H1 (cell line): ENCODE measurements at regions not wholly inside any gene's neighbourhood (a gene's known extent, or its start where the extent isn't known, plus 50 kb on each side); places are given as distances from the start of the nearest gene placed in this dataset.

Source experiments
- CTBP2 ChIP-seq: IDR thresholded peaks from 2 replicates; pipeline ENCODE4 v1.7.0; 2011; ENCODE audit warnings: borderline replicate concordance, mild to moderate bottlenecking, moderate library complexity, mixed read lengths, low read length; ENCODE audit not compliant: insufficient read depth, insufficient read length
- KDM1A ChIP-seq: fragments of 200-600, 300-600 bp; sonication (generic); IDR thresholded peaks from 2 replicates; pipeline ENCODE4 v1.7.1; 2016; ENCODE audit warnings: mild to moderate bottlenecking, low read length, borderline replicate concordance
- KDM5A ChIP-seq: fragments of 200-600 bp; IDR thresholded peaks from 2 replicates; pipeline ENCODE4 v1.7.1; 2012; ENCODE audit warnings: mild to moderate bottlenecking, low read length, inconsistent platforms, mixed read lengths

DNA sequence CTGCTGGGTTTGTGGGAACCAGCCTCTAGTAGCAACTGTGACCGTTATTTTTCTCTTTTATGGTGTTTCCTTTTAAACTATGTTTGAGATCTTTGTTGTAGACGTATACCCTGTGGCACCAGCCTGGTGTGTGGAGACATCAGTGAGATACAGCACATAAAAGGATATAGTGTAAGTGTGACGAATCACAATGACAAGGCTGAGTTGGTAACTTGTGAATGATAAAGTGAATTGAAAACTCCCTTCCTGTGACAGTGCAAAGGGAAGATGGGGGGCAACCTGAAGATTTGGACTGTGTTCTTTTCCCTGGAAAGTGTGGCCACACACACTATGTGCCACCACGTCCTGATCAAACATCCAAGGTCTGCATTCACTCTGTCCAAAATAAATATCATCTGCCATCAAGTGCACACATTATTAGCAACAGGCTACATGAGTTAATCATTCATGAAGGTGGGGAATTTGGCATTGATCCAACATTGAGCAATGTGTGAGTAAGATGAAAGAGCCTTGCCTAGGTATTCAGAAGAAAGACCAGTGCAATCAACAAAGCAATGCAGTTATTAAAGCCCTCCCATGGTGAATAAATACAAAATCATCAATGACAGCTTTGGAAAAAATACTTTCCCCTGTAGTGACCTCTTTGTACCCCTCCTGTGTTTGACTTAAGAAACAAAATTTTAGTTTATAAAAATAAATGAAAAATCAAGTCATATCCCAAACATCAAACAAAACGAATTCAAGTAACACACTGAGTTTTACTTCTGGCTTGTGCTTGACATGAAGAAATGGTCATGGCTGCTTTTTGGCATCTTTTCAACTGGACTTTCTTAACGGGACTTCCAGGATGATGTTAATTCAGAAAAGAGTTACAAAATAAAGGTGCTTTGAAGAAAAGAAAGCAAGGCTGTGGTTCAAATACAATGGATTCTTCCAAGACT, 1280.5 kb upstream of the ZEB2 start (continued):
- TF ChIP-seq CTBP2 (no peak), KDM5A (no peak), KDM1A (no peak)
- TF ChIP-seq, all 59 proteins: peak for 0
